GM12878 (cell line): ENCODE measurements at regions not wholly inside any gene's neighbourhood (a gene's known extent, or its start where the extent isn't known, plus 50 kb on each side); places are given as distances from the start of the nearest gene placed in this dataset.

Experiments used
- ATAC-seq: fragments of 200-7000 bp; cut with Tn5 transposase; 3 replicates; pipeline ENCODE4 v1.9.1; 2020; ENCODE audit warnings: mild to moderate bottlenecking, moderate library complexity
- BruUV-seq: library from RNA; stranded (reverse); fragments of 400-500 nt; replicated peaks from 2 replicates; lab custom pipeline; 2021; lab: Mats Ljungman, UMichigan
- CTCF ChIA-PET: fragments of 300-600 bp; sonication (Branson Sonifier 250); formaldehyde crosslinking; extraction: SDS; loops from one replicate; lab custom pipeline; 2021; ENCODE audit warnings: inconsistent platforms; lab: Yijun Ruan, JAX
- POLR2A ChIA-PET: fragments of 350-600 bp; formaldehyde crosslinking; extraction: SDS; loops from one replicate; lab custom pipeline; 2021; ENCODE audit warnings: inconsistent platforms; lab: Charles Lee
- RAD21 ChIA-PET: fragments of 300-600 bp; sonication (Branson Sonifier 250); formaldehyde crosslinking; loops from one replicate; lab custom pipeline; 2023; ENCODE audit warnings: antibody characterized with exemption; ENCODE audit not compliant: unreplicated experiment; lab: Charles Lee
- SMC1A ChIA-PET: fragments of 300-600 bp; sonication (Branson Sonifier 250); formaldehyde crosslinking; loops from one replicate; lab custom pipeline; 2023; ENCODE audit not compliant: unreplicated experiment, uncharacterized antibody; lab: Charles Lee
- DNase-seq: peaks from one replicate; pipeline ENCODE4 v3.0.0-alpha.2; 2011; ENCODE audit warnings: low read depth, low spot score
- FAIRE-seq: peaks from 3 replicates; lab custom pipeline; 2011; peaks lifted over from hg19 to GRCh38; lab: Jason Lieb, UNC
- H2AFZ ChIP-seq: 2 replicates; pipeline ENCODE4 v1.6.0; 2011; ENCODE audit warnings: low read depth, low read length, control low read depth; ENCODE audit not compliant: control insufficient read depth
- H3K27ac ChIP-seq: 2 replicates; pipeline ENCODE4 v1.5.1; 2011; ENCODE audit warnings: control low read depth; ENCODE audit not compliant: control insufficient read depth, insufficient read depth
- H3K27me3 ChIP-seq, 2 experiments: replicated peaks in 1 of 2; 2 replicates each; pipeline versions ENCODE4 v1.6.0 to v1.6.1; 2011; ENCODE audit warnings: low read length in 1 of 2; ENCODE audit not compliant: control insufficient read depth in 2 of 2, insufficient read depth in 2 of 2
- H3K36me3 ChIP-seq, 2 experiments: 2 replicates each; pipeline ENCODE4 v1.5.1; 2011; ENCODE audit warnings: low read length in 1 of 2; ENCODE audit not compliant: control insufficient read depth in 2 of 2, insufficient read depth in 2 of 2
- H3K4me1 ChIP-seq: 2 replicates; pipeline ENCODE4 v1.6.1; 2011; ENCODE audit warnings: mild to moderate bottlenecking, low read length, moderate library complexity, mixed read lengths; ENCODE audit not compliant: control insufficient read depth, insufficient read depth
- H3K4me2 ChIP-seq: 2 replicates; pipeline ENCODE4 v1.6.0; 2011; ENCODE audit warnings: control low read depth; ENCODE audit not compliant: control insufficient read depth, insufficient read depth
- H3K4me3 ChIP-seq: fragments of 200-600 bp; sonication (generic); 2 replicates; pipeline ENCODE4 v1.5.1; 2016
- H3K79me2 ChIP-seq: 2 replicates; pipeline ENCODE4 v1.6.0; 2011; ENCODE audit warnings: low read length; ENCODE audit not compliant: control insufficient read depth, insufficient read depth
- H3K9ac ChIP-seq: 2 replicates; pipeline ENCODE4 v1.8.0; 2011; ENCODE audit warnings: low read length, control low read depth, mixed read lengths; ENCODE audit not compliant: control insufficient read depth, insufficient read depth
- H3K9me3 ChIP-seq: replicated peaks from 3 replicates; pipeline ENCODE4 v1.5.1; 2011; ENCODE audit warnings: mild to moderate bottlenecking, low read length; ENCODE audit not compliant: control insufficient read depth, insufficient read depth
- H4K20me1 ChIP-seq: 2 replicates; pipeline ENCODE4 v1.6.0; 2011; ENCODE audit not compliant: control insufficient read depth, insufficient read depth
- CBX5 ChIP-seq: sonication (generic); IDR thresholded peaks from 2 replicates; pipeline ENCODE4 v1.6.1; 2016; ENCODE audit warnings: low read depth, moderate library complexity, mild to moderate bottlenecking, inconsistent platforms
- CTCF ChIP-seq, 3 experiments: IDR thresholded peaks in 2 of 3; conservative IDR thresholded peaks in 1 of 3; 2 replicates each; pipeline ENCODE4 v1.5.1; 2011; ENCODE audit warnings: low read depth in 3 of 3, low read length in 3 of 3, mild to moderate bottlenecking in 3 of 3, control low read depth in 2 of 3, moderate library complexity in 2 of 3, inconsistent platforms in 1 of 3, mixed read lengths in 1 of 3; ENCODE audit not compliant: control insufficient read depth in 2 of 3, insufficient read depth in 1 of 3; ENCODE audit errors: extremely low read depth in 1 of 3
- RELA ChIP-seq: fragments of 450-650 bp; IDR thresholded peaks from 2 replicates; pipeline ENCODE4 v1.8.0; 2014; ENCODE audit warnings: borderline replicate concordance; ENCODE audit not compliant: partially characterized antibody
- WGBS: methylation state at CpG from one replicate; pipeline ENCODE4 v1.1.6; 2016; ENCODE audit warnings: low lambda C conversion rate; ENCODE audit not compliant: insufficient replicate concordance, insufficient coverage; ENCODE audit errors: missing lambda C conversion rate; 5-methylcytosine and 5-hydroxymethylcytosine counted together
- in situ Hi-C: fragments of 300-500 bp; cut with MboI; formaldehyde crosslinking; loops from 9 replicates; pipeline ENCODE4 v1.14.3; 2018; ENCODE audit warnings: mixed read lengths
- intact Hi-C: fragments of 100-400 bp; cut with micrococcal nuclease; formaldehyde crosslinking; loops from one replicate; pipeline ENCODE4 v1.14.2; 2022; ENCODE audit not compliant: unreplicated experiment

GRCh38 chr13:22138947-22139346 lies 468.1 kb downstream of the FGF9 start:
- H3K9me3 ChIP-seq, result no peaks in the 10 kb centered on the region
- RAD21 ChIA-PET, result interaction anchor here (0.8 to 1.0 kb wide), 2 partner anchors 18 to 25 kb away, joined by 3 to 6 read pairs; no protein-coding TSS in a partner anchor
- POLR2A ChIA-PET, result no interaction called here

More at GRCh38 chr13:22138947-22139346, 468.1 kb downstream of the FGF9 start:
- CTCF ChIA-PET, result interaction anchor here (0.9 to 1.2 kb wide), 2 partner anchors 10 to 16 kb away, joined by 3 to 5 read pairs; no protein-coding TSS in a partner anchor
- SMC1A ChIA-PET, result interaction anchor here (0.9 to 1.7 kb wide), 7 partner anchors 9 to 78 kb away, joined by 3 to 6 read pairs (median 4); no protein-coding TSS in a partner anchor
- H3K4me2 ChIP-seq, result no peak overlapping the region
- intact Hi-C loops (no loop called here), in situ Hi-C loops (no loop called here)
- H3K27ac ChIP-seq, result no peak overlapping the region
- no peak overlapping the region for H2AFZ ChIP-seq
- 87% methylated on average over 8 of the region's 8 CpGs for WGBS
- no peaks in the 10 kb centered on the region for H3K79me2 ChIP-seq
- no peak for DNase-seq
- H3K4me1 ChIP-seq, result no peaks in the 10 kb centered on the region
- H4K20me1 ChIP-seq, result no peaks in the 10 kb centered on the region
- no peak for FAIRE-seq
- no peaks in the 10 kb centered on the region for H3K36me3 ChIP-seq
- ATAC-seq, result no peak
- H3K9ac ChIP-seq, result no peak overlapping the region
- no peaks in the 10 kb centered on the region for H3K27me3 ChIP-seq
- BruUV-seq, result no TSS peak
- TF ChIP-seq CBX5 (no peak), RELA (no peak), CTCF (IDR thresholded peaks at IDR 0.05 in 2 of 3, conservative IDR thresholded peaks at IDR 0.05 in 1 of 3; ENCODE audit: control insufficient read depth in 2 of 3, extremely low read depth in 1 of 3, insufficient read depth in 1 of 3, low read depth in 3 of 3, low read length in 3 of 3) (no peak)
- no peak overlapping the region for H3K4me3 ChIP-seq
